ENCODE measurements at regions not wholly inside any gene's neighbourhood (a gene's known extent, or its start where the extent isn't known, plus 50 kb on each side); places are given as distances from the start of the nearest gene placed in this dataset.

DNA sequence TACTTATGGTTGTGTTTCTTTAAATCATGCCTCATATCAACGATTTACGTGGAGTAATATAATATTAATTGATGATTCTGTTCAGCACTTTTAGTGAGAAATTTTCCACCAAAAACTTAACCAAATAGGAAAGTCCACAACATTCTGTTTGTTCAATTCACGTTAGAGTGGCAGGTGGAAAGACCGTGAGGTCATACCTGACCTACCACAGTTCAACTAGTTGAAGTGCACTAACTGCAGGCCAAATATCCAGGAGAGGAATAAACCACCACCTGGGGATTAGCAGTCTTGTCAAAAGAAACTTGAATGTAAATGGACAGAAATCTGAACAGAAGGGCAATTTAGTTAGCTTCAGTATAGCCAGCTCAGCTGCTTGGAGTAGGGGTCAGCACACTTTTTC is 577.7 kb downstream of the KIF4B start:
- intact Hi-C loops (cut with micrococcal nuclease): no loop called here
- CTCF ChIA-PET: no interaction called here
- DNase-seq: no peak
- POLR2A ChIA-PET: no interaction called here
- no peak overlapping the region for H3K27ac Mint-ChIP-seq
- H3K36me3 Mint-ChIP-seq: no peaks in the 10 kb centered on the region
- H3K4me3 Mint-ChIP-seq: no peak overlapping the region
- no peaks in the 10 kb centered on the region for H3K9me3 Mint-ChIP-seq
- no peaks in the 10 kb centered on the region for H3K4me1 Mint-ChIP-seq (ENCODE audit: low read depth)
- peaks cover 3% of the 10 kb centered on the region for H3K27me3 Mint-ChIP-seq

GRCh38 chr5:155594270-155594669 is 580.7 kb downstream of the KIF4B start:
- POLR2A ChIA-PET: no interaction called here

GRCh38 chr5:155595791-155596190 is 582.2 kb downstream of the KIF4B start:
- ChIA-PET POLR2A (no interaction called here), CTCF (no interaction called here)
- no peaks in the 10 kb centered on the region for H3K9me3 Mint-ChIP-seq
- no peaks in the 10 kb centered on the region for H3K4me1 Mint-ChIP-seq (ENCODE audit: low read depth)
- peaks cover 3% of the 10 kb centered on the region for H3K27me3 Mint-ChIP-seq
- H3K36me3 Mint-ChIP-seq: no peaks in the 10 kb centered on the region
- H3K4me3 Mint-ChIP-seq: no peak overlapping the region
- intact Hi-C loops (cut with micrococcal nuclease): no loop called here
- no peak overlapping the region for H3K27ac Mint-ChIP-seq
- DNase-seq: no peak

More at GRCh38 chr5:155594270-155594669, 580.7 kb downstream of the KIF4B start:
- intact Hi-C loops (cut with micrococcal nuclease): no loop called here
- CTCF ChIA-PET: no interaction called here
- Mint-ChIP-seq H3K27ac (no peak overlapping the region), H3K4me1 (ENCODE audit: low read depth) (no peaks in the 10 kb centered on the region), H3K9me3 (no peaks in the 10 kb centered on the region), H3K4me3 (no peak overlapping the region), H3K36me3 (no peaks in the 10 kb centered on the region), H3K27me3 (peaks cover 3% of the 10 kb centered on the region)
- no peak for DNase-seq

- Mint-ChIP-seq H3K27me3 (peaks cover 3% of the 10 kb centered on the region), H3K9me3 (no peaks in the 10 kb centered on the region), H3K36me3 (no peaks in the 10 kb centered on the region), H3K4me1 (ENCODE audit: low read depth) (no peaks in the 10 kb centered on the region), H3K27ac (no peak overlapping the region), H3K4me3 (no peak overlapping the region)
- ChIA-PET CTCF (no interaction called here), POLR2A (no interaction called here)
- intact Hi-C loops (cut with micrococcal nuclease): no loop called here
- no peak for DNase-seq
These were observed 585.0 kb downstream of the KIF4B start for GRCh38 chr5:155598552-155598951.

- H3K27me3 Mint-ChIP-seq: no peaks in the 10 kb centered on the region
- H3K4me3 Mint-ChIP-seq: no peak overlapping the region
- H3K36me3 Mint-ChIP-seq: no peaks in the 10 kb centered on the region
- CTCF ChIA-PET: no interaction called here
- no peak overlapping the region for H3K27ac Mint-ChIP-seq
- no peak for DNase-seq
- POLR2A ChIA-PET: no interaction called here
- no peaks in the 10 kb centered on the region for H3K4me1 Mint-ChIP-seq (ENCODE audit: low read depth)
- intact Hi-C loops (cut with micrococcal nuclease): no loop called here
- no peaks in the 10 kb centered on the region for H3K9me3 Mint-ChIP-seq
These were observed 592.4 kb downstream of the KIF4B start for GRCh38 chr5:155605920-155606319.

DNA sequence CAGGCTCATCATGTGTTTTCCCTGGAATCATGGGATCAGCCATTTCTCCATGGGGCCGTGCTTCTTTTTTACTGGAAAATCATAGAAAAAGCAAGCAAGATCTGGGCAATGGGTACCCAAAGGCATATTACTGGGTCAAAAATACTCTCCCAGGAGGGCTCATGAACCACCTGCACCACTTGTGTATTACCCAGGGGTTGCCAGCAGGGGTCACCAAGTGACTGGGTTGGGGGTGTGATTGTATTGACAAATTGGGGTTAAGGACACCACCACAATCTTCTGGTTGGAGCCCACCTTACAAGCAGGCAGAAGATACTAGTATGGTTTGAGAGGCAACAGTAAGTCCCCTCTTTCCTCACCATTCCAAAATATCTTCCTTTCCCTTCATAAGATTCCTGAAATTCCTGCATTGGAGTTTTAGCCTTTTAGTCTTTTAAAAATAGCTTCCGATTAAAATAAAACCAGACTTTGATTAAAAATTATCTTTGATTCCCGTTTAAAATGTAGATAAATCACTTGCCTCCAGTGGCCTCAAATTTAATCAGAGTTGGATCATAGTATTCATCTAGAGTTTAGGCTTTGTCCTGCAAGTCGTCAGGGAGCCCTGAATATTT is 603.3 kb downstream of the KIF4B start:
- Mint-ChIP-seq H3K27ac (no peak overlapping the region), H3K4me3 (no peak overlapping the region), H3K36me3 (no peaks in the 10 kb centered on the region), H3K4me1 (ENCODE audit: low read depth) (no peaks in the 10 kb centered on the region), H3K9me3 (no peaks in the 10 kb centered on the region), H3K27me3 (peaks cover 15% of the 10 kb centered on the region)
- CTCF ChIA-PET: interaction anchor here (0.7 to 1.3 kb wide), 3 partner anchors 13 to 1515 kb away, joined by 3 to 6 read pairs (median 3); no protein-coding TSS in a partner anchor
- POLR2A ChIA-PET: no interaction called here
- DNase-seq: peak; percentile 62
- intact Hi-C loops (cut with micrococcal nuclease): loop anchor here (2.0 to 10.0 kb wide), 3 partner anchors 1198 to 1515 kb away; no protein-coding TSS in a partner anchor

DNA sequence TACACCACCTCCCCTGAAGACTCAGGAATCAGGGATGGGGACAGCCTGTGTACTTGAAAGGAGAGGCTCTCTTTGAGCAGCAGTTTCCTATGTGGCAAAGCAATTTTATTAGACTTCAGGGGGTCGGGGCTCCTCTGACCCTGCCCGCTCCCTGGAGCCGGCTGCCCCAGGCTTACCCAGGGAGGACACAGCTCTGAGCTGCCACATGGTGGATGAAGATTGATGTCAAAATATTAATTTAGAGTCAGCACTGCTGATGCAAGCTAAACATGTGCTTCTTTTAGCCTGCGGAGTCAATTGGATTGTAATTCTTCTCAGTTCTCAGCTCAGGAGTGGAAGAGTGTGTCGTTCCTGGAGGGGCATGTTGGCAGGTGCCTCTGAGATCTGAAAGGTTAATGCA is 606.1 kb downstream of the KIF4B start:
- no peaks in the 10 kb centered on the region for H3K4me1 Mint-ChIP-seq (ENCODE audit: low read depth)
- H3K4me3 Mint-ChIP-seq: no peak overlapping the region
- DNase-seq: no peak
- peaks cover 17% of the 10 kb centered on the region for H3K27me3 Mint-ChIP-seq
- POLR2A ChIA-PET: no interaction called here
- H3K36me3 Mint-ChIP-seq: no peaks in the 10 kb centered on the region
- H3K27ac Mint-ChIP-seq: no peak overlapping the region
- no peaks in the 10 kb centered on the region for H3K9me3 Mint-ChIP-seq
- CTCF ChIA-PET: no interaction called here
- intact Hi-C loops (cut with micrococcal nuclease): loop anchor here (5.0 to 10.0 kb wide), 2 partner anchors 1195 to 1513 kb away; no protein-coding TSS in a partner anchor

DNA sequence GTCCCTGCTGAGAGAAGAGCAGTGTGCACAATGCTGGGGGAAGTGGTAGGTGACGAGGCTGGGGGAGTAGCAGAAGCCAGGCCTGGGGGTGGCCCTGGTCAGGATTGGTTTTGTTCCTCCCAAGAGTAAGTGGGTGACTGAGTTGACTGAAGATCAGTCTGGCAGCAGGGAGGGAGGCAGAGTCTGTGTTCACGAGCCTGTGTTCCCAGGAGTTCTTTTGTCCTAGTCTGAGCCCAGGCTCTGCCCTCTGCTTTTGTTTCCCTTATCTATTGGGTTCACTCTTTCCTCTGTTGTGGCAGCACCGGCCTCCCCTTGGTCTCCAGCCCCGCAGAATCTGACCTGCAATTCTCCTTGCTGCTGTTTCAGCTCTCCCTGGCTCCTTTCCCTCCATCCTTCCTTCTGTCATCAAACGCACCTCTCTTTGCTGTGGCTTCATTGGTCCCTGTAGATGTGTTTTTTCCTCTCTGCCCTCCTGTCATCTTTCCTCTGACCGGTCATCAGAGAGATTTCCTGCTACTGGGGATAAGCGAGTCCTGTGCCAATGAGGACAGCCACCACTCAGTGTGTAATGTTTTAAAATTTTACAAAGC is 607.4 kb downstream of the KIF4B start:
- H3K4me3 Mint-ChIP-seq: no peak overlapping the region
- no peaks in the 10 kb centered on the region for H3K4me1 Mint-ChIP-seq (ENCODE audit: low read depth)
- intact Hi-C loops (cut with micrococcal nuclease): no loop called here
- H3K27me3 Mint-ChIP-seq: peaks cover 17% of the 10 kb centered on the region
- H3K9me3 Mint-ChIP-seq: no peaks in the 10 kb centered on the region
- ChIA-PET CTCF (no interaction called here), POLR2A (no interaction called here)
- H3K27ac Mint-ChIP-seq: no peak overlapping the region
- no peaks in the 10 kb centered on the region for H3K36me3 Mint-ChIP-seq
- no peak for DNase-seq

DNA sequence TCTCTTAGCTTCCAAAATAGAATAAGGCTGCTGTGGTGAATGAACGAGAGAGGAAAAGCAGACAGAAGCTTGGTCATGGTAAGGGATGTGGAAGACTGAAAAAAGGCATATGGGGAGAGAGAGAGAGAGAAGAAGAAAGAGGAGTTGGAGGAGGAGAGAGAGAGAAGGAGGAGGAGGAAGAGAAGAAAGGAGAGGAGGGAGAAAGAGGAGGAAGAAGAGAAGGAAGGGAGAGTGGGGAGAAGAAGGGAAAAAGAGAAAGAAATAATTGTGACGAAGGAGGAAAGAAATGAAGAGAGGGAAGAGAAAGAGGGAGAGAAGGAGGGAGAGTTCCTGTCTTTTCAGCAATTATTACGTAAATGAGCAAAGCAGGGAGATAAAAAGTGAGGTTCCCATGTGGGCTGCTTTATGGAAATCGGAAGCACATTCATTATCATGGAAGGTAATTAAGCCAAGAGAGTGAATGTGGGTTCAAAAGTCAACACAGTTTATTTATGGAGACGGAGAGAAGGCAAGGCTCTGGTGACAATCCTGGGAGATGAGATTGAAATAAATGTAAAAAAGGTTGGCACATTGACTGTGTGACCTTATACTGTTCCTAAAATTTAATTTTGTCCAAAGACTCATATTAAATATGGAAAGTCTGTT is 611.2 kb downstream of the KIF4B start:
- intact Hi-C loops (cut with micrococcal nuclease): no loop called here
- H3K27ac Mint-ChIP-seq: no peak overlapping the region
- no peaks in the 10 kb centered on the region for H3K4me1 Mint-ChIP-seq (ENCODE audit: low read depth)
- DNase-seq: no peak
- ChIA-PET CTCF (no interaction called here), POLR2A (no interaction called here)
- no peaks in the 10 kb centered on the region for H3K36me3 Mint-ChIP-seq
- H3K9me3 Mint-ChIP-seq: no peaks in the 10 kb centered on the region
- peaks cover 17% of the 10 kb centered on the region for H3K27me3 Mint-ChIP-seq
- no peak overlapping the region for H3K4me3 Mint-ChIP-seq

DNA sequence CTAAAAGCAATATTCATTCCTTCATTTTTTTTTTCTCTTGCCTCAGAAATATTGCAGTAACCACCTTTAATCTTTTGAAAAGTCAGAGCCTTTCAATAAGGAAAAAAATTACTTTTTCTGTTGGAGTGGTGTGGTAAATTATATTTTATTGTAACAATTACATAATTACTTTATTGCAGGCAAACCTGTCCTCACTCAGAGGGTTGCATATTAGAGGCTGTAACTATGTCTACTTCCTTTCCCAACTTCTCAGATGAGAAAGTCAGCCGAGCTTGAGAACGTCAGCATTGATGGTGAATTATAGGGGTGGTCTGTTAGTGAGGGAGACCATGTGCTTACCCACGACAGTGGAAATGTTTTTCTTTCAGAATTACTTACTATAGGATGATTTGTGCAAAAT is 611.8 kb downstream of the KIF4B start:
- intact Hi-C loops (cut with micrococcal nuclease): no loop called here
- ChIA-PET POLR2A (no interaction called here), CTCF (interaction anchor here (0.7 kb wide), 1 partner anchor 362 kb away, joined by 3 read pairs; no protein-coding TSS in a partner anchor)
- Mint-ChIP-seq H3K27me3 (peaks cover 14% of the 10 kb centered on the region), H3K27ac (no peak overlapping the region), H3K4me1 (ENCODE audit: low read depth) (no peaks in the 10 kb centered on the region), H3K4me3 (no peak overlapping the region), H3K36me3 (no peaks in the 10 kb centered on the region), H3K9me3 (no peaks in the 10 kb centered on the region)
- DNase-seq: no peak

DNA sequence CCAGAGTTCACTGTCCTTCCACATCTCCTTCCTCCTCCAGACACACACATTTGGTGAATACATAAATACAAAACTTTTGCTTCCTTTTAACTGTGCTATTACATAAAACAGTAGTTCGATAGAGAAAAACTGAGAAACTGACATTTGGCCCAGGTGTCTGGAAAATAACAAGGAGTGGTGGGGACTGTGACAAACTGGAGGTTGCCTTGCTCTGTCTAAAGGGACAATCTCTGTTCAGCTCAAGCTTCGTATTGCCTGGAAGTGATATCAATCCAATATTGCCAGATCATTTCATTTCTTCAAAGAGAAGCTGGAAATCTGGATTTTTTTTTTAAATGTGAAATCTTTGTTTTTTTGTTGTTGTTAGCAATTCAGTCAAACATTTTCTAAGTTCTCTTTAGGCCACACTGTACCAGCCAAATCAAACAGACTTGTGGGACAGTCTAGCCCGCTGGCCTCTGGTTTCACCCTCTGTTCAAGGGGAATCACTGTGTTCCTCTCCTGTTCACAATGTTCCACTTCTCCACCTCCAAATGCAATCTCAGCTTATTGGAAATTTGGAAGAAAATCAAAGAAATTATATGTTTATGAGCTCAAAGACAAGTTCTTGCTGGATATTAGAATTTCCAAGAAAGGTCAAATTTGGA is 612.5 kb downstream of the KIF4B start:
- intact Hi-C loops (cut with micrococcal nuclease): no loop called here
- Mint-ChIP-seq H3K27ac (no peak overlapping the region), H3K4me3 (no peak overlapping the region), H3K27me3 (peaks cover 9% of the 10 kb centered on the region), H3K4me1 (ENCODE audit: low read depth) (no peaks in the 10 kb centered on the region), H3K9me3 (no peaks in the 10 kb centered on the region), H3K36me3 (no peaks in the 10 kb centered on the region)
- no peak for DNase-seq
- POLR2A ChIA-PET: no interaction called here
- CTCF ChIA-PET: interaction anchor here (0.7 kb wide), 1 partner anchor 363 kb away, joined by 3 read pairs; no protein-coding TSS in a partner anchor

DNA sequence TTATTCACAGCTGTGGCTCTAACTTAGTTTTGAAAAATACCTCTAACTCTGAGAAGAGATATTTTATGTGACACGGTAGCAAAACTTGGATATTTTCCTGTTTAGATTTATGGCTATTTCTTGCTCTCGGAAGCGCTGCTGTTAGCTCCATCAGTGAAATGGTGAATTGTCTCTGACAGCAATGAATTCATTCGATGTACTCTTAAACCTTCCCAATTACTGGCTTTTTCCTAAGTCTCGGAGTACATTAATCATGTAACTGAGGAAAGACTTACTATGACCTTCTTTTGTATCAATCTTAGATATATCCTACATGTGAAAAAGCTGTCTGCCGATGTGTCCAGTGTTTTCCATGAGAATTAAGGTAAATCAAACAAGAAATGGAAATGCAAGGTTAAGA is 613.0 kb downstream of the KIF4B start:
- H3K4me1 Mint-ChIP-seq (ENCODE audit: low read depth): no peaks in the 10 kb centered on the region
- H3K27ac Mint-ChIP-seq: no peak overlapping the region
- POLR2A ChIA-PET: no interaction called here
- CTCF ChIA-PET: no interaction called here
- intact Hi-C loops (cut with micrococcal nuclease): no loop called here
- peaks cover 9% of the 10 kb centered on the region for H3K27me3 Mint-ChIP-seq
- no peak overlapping the region for H3K4me3 Mint-ChIP-seq
- no peaks in the 10 kb centered on the region for H3K9me3 Mint-ChIP-seq
- no peaks in the 10 kb centered on the region for H3K36me3 Mint-ChIP-seq
- DNase-seq: no peak

Data from activated CD4-positive, alpha-beta memory T cell treated with anti-CD3 and anti-CD28 coated beads for 36 hours (primary cell).